ENCODE measurements at regions not wholly inside any gene's neighbourhood (a gene's known extent, or its start where the extent isn't known, plus 50 kb on each side); places are given as distances from the start of the nearest gene placed in this dataset.
A peak's percentile ranks its signal among the peaks of the same experiment; 100 is the strongest.

DNA sequence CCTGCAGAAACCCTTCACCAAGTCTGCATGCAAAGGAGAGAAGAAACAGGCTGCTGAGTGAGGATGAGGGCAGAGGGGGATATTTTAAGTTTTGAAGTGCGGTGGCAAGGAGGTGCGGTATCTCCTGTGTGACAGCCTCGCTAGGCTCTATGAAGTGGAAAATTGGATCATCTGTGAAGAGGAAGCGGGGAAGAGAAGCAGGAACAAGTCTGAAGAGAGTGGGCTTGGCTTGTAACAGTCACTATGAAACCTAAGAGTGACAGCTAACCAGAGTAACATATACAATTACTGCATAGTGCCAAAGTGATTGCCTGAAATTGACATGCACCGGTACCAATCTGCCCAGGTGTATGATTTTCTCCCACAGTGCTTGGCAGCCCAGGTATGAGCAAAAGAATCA lies 287.5 kb upstream of the KLF14 start:
- TF ChIP-seq POLR2AphosphoS5 (IDR thresholded peaks at IDR 0.05; ENCODE audit: low read depth, low read length), result peak; percentile 25; the same call in 1 of the 2 replicates
- TF ChIP-seq POLR2A (IDR thresholded peaks at IDR 0.05; ENCODE audit: low read depth, low read length), result no peak
- no peak for TF ChIP-seq TAF1 (IDR thresholded peaks at IDR 0.05; ENCODE audit: low read depth, low read length)
